ENCODE measurements at regions not wholly inside any gene's neighbourhood (a gene's known extent, or its start where the extent isn't known, plus 50 kb on each side); places are given as distances from the start of the nearest gene placed in this dataset.

- DNase-seq (ENCODE audit: low read depth) = no peak
These were observed 53.1 kb upstream of the BCO1 start for GRCh38 chr16:81185416-81185815.

DNA sequence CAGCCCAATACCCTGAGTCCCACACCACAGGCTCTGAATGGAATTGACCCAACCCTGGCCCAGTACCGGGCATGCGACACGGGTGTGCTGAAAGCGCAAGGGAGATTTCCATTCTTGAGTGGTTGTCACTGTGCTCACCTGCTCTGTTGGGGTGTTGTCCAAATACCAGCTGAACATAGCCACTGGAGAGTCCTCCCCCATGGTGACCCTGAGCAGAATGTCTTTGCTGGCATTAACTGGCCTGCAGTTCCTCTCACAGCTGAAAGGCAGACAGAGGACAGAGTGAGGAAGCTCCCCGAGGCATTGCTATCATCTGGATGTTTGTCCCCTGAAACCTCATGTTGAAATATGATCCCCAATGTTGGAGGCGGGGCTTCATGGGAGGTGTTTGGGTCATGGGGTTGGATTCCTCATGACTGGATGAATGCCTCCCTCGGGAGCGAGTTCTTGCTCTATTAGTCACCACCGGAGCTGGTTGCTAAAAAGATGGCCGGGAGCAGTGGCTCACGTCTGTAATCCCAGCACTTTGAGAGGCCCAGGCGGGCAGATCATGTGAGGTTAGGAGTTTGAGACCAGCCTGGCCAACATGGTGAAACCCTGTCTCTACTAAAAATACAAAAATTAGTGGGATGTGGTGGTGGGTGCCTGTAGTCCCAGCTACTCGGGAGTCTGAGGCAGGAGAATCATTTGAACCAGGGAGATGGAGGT lies 57.3 kb upstream of the BCO1 start:
- peak; percentile 80 for DNase-seq (ENCODE audit: low read depth)

- no peak for DNase-seq (ENCODE audit: low read depth)
These were observed 57.9 kb upstream of the BCO1 start for GRCh38 chr16:81180578-81180977.

DNA sequence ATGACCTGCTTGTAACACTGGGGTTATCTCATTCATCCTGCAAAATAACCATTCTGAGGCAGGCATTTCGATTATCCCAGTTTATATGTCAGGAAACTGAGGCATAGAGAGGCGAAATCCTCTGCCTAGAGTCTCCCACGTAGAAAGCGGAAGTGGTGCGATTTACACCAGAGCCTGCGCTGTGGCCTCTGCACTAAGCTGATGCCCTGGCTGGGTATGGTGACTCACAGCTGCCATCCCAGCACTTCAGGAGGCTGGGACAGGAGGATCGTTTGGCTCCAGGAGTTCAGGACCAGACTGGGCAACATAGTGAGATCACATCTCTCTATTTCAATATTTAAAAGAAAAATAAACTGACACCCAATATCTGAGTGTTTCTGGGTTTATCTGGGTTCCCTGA lies 59.3 kb upstream of the BCO1 start:
- DNase-seq (ENCODE audit: low read depth) = no peak

- DNase-seq (ENCODE audit: low read depth) = no peak
These were observed 63.1 kb upstream of the BCO1 start for GRCh38 chr16:81175325-81175891.

- no peak for DNase-seq (ENCODE audit: low read depth)
These were observed 63.7 kb upstream of the BCO1 start for GRCh38 chr16:81174644-81175324.

DNA sequence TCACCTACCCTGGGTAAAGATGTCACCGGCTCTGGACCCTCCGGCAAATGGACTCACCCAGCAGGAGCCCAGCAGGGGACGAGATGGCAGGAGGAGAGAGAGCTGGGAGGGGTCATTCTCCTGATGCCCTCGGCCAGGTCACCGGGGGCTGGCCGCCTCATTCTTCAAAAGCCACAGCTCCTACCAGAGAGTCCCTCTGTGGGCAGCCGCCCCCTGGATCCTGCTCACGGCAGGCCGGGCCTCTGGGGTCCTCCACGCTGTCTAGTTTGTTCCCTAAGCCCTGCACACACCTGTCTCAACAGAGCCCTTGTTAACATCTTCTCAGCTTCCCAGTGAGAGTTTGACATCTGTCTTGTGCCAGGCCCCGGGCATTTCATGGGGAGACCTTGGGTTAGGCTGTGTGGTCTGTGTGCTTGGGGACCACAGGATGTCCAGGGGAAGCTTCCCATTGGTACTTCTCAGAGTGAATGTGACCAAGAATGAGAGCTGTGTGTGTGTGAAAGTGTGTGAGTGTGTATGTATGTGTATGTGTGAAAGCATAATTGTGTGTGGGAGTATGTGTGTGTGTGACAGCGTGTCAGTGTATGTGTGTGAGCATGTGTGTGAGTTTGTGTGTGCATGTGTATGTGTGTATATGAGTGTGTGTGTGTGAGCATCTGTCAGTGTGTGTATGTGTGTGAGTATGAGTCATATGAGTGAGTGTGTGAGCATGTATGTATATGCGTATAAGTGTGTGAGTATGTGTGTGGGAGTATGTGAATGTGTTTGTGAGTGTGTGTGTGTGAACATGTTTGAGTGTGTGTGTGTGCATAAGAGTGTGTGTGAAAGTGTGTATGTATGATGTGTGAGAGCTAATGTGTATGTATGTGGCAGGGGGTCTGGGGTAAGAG lies 65.5 kb upstream of the BCO1 start:
- no peak for DNase-seq (ENCODE audit: low read depth)

GRCh38 chr16:81170824-81171223 lies 67.7 kb upstream of the BCO1 start:
- DNase-seq (ENCODE audit: low read depth) = no peak

- no peak for DNase-seq (ENCODE audit: low read depth)
These were observed 70.1 kb upstream of the BCO1 start for GRCh38 chr16:81168406-81168805.

DNA sequence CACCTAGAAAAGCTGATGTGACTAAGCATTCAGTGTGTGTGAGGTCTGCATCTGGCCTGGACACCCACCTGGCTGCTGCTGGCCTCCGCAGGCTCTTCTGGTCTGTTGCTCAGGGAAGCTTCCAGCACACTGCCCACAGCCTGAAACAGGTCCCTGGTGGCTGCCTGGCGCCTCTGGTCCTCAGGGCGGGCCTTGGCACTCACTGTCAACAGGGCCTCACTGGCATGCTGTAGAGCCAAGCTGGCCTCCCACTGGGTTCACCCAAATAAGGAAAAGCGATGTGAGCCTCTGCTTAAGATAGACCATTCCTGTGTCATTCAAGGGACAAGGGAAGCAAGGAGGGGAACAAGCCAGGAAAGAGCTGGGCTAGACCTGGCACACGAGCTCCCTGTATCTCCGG lies 70.6 kb upstream of the BCO1 start:
- DNase-seq (ENCODE audit: low read depth) = no peak

DNA sequence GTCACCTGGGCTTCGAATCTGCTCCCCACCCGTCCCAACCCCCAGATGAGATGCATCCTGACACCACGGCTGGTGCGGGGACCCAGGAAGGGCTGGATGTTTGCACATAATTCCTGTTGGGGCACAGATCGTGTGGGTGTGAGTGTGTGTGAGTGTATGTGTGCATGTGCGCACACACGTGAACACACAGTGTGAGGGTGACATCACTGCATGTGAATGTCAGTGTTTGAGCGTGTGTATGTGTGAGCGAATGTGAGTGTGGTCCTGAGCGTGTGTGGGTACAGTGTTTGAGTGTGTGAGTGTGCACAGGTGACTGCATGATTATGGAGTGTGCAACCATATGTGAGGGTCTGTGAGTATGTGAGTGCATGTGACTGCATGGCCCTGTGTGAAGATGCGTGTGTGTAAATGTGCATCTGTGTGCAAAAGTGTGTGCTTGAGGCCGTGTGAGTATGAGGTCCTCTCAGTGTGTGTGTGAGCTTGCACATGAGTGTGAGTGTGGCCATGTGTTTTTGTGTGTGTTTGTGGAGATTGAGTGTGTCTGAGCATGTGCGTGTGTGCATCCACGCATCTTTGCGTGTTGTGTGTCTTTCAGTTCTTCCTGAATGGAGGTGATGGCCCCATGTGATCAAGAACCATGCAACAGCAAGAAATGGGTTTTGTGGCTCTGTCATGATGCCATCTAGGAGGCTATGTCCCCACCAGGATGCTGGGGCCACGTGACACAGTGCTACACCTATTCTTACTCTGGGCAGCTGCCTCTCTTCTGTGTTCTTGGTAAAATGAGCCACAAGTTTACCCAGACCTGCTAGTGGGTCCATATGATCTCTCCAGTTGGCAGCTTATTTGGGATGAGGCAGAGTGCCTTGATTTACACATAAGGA lies 70.5 kb upstream of the GCSH start:
- DNase-seq (ENCODE audit: low read depth) = no peak

GRCh38 chr16:81165411-81166097 lies 69.4 kb upstream of the GCSH start:
- no peak for DNase-seq (ENCODE audit: low read depth)

- DNase-seq (ENCODE audit: low read depth) = no peak
These were observed 68.8 kb upstream of the GCSH start for GRCh38 chr16:81164958-81165357.

- DNase-seq (ENCODE audit: low read depth) = no peak
These were observed 68.3 kb upstream of the GCSH start for GRCh38 chr16:81164481-81164880.

- no peak for DNase-seq (ENCODE audit: low read depth)
These were observed 67.5 kb upstream of the GCSH start for GRCh38 chr16:81163671-81164070.

- DNase-seq (ENCODE audit: low read depth) = no peak
These were observed 62.8 kb upstream of the GCSH start for GRCh38 chr16:81158964-81159363.

- no peak for DNase-seq (ENCODE audit: low read depth)
These were observed 59.6 kb upstream of the GCSH start for GRCh38 chr16:81155769-81156168.

DNA sequence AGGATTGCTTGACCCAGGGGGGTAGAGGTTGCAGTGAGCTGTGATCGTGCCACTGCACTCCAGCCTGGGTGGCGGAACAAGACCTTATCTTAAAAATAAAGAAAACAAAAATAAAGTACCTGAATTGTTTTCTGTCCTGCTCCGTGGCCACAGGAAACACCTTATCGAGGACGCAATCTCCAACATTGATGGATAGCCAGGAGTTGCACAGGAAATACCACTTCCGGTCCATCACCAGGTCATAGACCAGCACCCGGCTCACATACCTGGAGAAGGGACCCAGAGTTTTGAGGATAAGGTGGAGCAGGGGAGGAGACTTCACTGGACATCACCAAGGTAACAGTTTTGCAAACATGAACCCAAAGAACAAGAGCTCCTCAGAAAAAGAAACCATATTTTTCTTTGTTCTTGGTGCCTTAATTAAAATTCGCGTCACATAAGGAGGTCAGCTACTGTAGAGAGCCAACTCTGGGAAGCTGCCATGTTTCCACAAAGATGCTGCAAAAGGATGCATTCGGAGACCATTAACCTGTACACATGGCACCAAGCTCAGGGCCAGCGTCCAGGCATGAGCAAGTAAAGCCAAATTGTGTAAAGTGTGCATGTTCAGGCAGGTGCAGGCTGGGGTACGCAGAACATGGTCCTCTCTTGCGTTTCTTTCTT lies 55.6 kb upstream of the GCSH start:
- DNase-seq (ENCODE audit: low read depth) = no peak

DNA sequence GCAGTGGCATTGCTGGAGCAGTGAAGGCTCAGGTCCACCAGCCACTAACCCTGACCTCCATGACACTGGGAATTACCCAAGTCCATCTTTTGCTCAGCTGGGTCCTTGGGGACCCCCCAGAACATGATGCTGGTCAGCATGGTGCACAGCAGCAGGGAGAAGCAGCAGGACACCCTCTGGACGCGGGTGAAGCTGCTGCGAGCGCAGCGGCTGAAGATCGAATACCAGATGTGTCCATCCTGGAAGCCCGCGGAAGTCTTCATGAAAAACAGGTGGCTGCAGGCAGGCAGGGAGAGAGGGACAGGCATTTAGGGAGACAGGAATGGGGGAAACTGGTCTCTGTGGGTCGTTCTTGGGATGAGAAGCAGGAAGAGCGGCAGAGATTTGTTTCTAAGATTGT lies 53.4 kb upstream of the GCSH start:
- no peak for DNase-seq (ENCODE audit: low read depth)

- no peak for DNase-seq (ENCODE audit: low read depth)
These were observed 52.1 kb upstream of the GCSH start for GRCh38 chr16:81148277-81148676.

Measured in HS-5 (cell line).